Calu3 (cell line): ENCODE measurements at regions not wholly inside any gene's neighbourhood (a gene's known extent, or its start where the extent isn't known, plus 50 kb on each side); places are given as distances from the start of the nearest gene placed in this dataset.
A peak's percentile ranks its signal among the peaks of the same experiment; 100 is the strongest.

ENCODE experiments used
- BruUV-seq: library from RNA; stranded (reverse); fragments of 400-500 nt; replicated peaks from 2 replicates; lab custom pipeline; 2021; lab: Mats Ljungman, UMichigan
- CTCF ChIA-PET: fragments of 300-600 bp; sonication (Branson Sonifier 250); formaldehyde crosslinking; loops from one replicate; lab custom pipeline; 2022; ENCODE audit warnings: antibody characterized with exemption; lab: Charles Lee
- DNase-seq: peaks from one replicate; pipeline ENCODE4 v3.0.0; 2022
- H3K27ac Mint-ChIP-seq: one replicate; pipeline ENCODE4 v1.8.0; 2022; ENCODE audit warnings: mixed read lengths; ENCODE audit not compliant: unreplicated experiment
- H3K27me3 Mint-ChIP-seq: one replicate; pipeline ENCODE4 v1.8.0; 2022; ENCODE audit warnings: mixed read lengths; ENCODE audit not compliant: unreplicated experiment
- H3K36me3 Mint-ChIP-seq: one replicate; pipeline ENCODE4 v1.8.0; 2022; ENCODE audit warnings: mild to moderate bottlenecking, moderate library complexity, mixed read lengths; ENCODE audit not compliant: insufficient read depth, unreplicated experiment
- H3K4me1 Mint-ChIP-seq: one replicate; pipeline ENCODE4 v1.8.0; 2022; ENCODE audit warnings: mild to moderate bottlenecking, low read depth, mixed read lengths; ENCODE audit not compliant: unreplicated experiment
- H3K4me3 Mint-ChIP-seq: one replicate; pipeline ENCODE4 v1.8.0; 2022; ENCODE audit warnings: mild to moderate bottlenecking, low read depth, moderate library complexity, mixed read lengths; ENCODE audit not compliant: unreplicated experiment
- H3K9me3 Mint-ChIP-seq: one replicate; pipeline ENCODE4 v1.8.0; 2022; ENCODE audit warnings: low read depth, mixed read lengths; ENCODE audit not compliant: unreplicated experiment
- CTCF ChIP-seq: fragments of 200-600 bp; IDR thresholded peaks from one replicate; pipeline ENCODE4 v1.8.0; 2022; ENCODE audit warnings: antibody characterized with exemption; ENCODE audit not compliant: unreplicated experiment
- intact Hi-C: fragments of 100-400 bp; cut with micrococcal nuclease; formaldehyde crosslinking; loops from one replicate; pipeline ENCODE4 v1.10.0; 2022; ENCODE audit not compliant: unreplicated experiment

DNA sequence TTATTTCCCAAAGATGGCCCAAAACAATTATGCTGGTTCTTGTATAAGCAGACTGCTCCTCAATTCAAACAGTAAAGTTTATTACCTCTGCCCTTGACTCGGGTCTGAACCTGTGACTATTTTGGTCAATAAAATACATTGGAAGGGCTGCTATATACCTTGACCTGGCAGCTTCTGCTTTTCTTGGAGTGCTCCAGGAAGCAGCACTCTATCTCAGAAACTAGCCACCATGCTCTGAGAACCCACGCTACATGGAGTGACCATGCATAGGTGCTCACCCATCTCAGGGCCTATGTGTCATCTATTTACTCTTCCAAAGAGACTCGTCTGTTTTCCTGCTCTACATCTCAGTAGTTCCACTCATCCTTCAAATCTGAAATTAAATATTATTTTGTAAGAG is 299.9 kb downstream of the AHR start:
- CTCF ChIA-PET = interaction anchor here (0.6 kb wide), 1 partner anchor 59 kb away, joined by 3 read pairs; no protein-coding TSS in a partner anchor
- intact Hi-C loops = no loop called here
- no TSS peak for BruUV-seq
- no peak for DNase-seq
- no peaks in the 10 kb centered on the region for H3K27me3 Mint-ChIP-seq
- H3K9me3 Mint-ChIP-seq = no peaks in the 10 kb centered on the region
- no peak for TF ChIP-seq CTCF
- H3K4me3 Mint-ChIP-seq = no peak overlapping the region
- H3K4me1 Mint-ChIP-seq = peaks cover 64% of the 10 kb centered on the region
- H3K27ac Mint-ChIP-seq = peak overlapping the region; percentile 96
- H3K36me3 Mint-ChIP-seq = peaks cover 12% of the 10 kb centered on the region

GRCh38 chr7:17598846-17599245 is 300.4 kb downstream of the AHR start:
- H3K27ac Mint-ChIP-seq = peak overlapping the region; percentile 96
- H3K4me1 Mint-ChIP-seq = peaks cover 69% of the 10 kb centered on the region
- BruUV-seq = no TSS peak
- peaks cover 4% of the 10 kb centered on the region for H3K9me3 Mint-ChIP-seq
- no peak for TF ChIP-seq CTCF
- no peak overlapping the region for H3K4me3 Mint-ChIP-seq
- CTCF ChIA-PET = interaction anchor here (1.6 kb wide), 1 partner anchor 40 kb away, joined by 4 read pairs; no protein-coding TSS in a partner anchor
- H3K36me3 Mint-ChIP-seq = peaks cover 12% of the 10 kb centered on the region
- no peaks in the 10 kb centered on the region for H3K27me3 Mint-ChIP-seq
- DNase-seq = no peak
- intact Hi-C loops = no loop called here

GRCh38 chr7:17599733-17600339 is 301.4 kb downstream of the AHR start:
- H3K36me3 Mint-ChIP-seq = peaks cover 12% of the 10 kb centered on the region
- TSS peak; percentile 99 for BruUV-seq
- H3K4me3 Mint-ChIP-seq = peak overlapping the region; percentile 22
- peaks cover 74% of the 10 kb centered on the region for H3K4me1 Mint-ChIP-seq
- CTCF ChIA-PET = interaction anchor here (0.7 to 1.6 kb wide), 7 partner anchors 8 to 230 kb away, joined by 3 to 5 read pairs (median 4); no protein-coding TSS in a partner anchor
- no peaks in the 10 kb centered on the region for H3K27me3 Mint-ChIP-seq
- H3K9me3 Mint-ChIP-seq = peaks cover 7% of the 10 kb centered on the region
- peak overlapping the region; percentile 96 for H3K27ac Mint-ChIP-seq
- no peak for TF ChIP-seq CTCF
- peak; percentile 13 for DNase-seq
- intact Hi-C loops = loop anchor here (1.0 kb wide), 2 partner anchors 60 to 67 kb away; no protein-coding TSS in a partner anchor

- Mint-ChIP-seq H3K9me3 (peaks cover 8% of the 10 kb centered on the region), H3K27ac (peak overlapping the region; percentile 96), H3K4me1 (peaks cover 70% of the 10 kb centered on the region), H3K27me3 (no peaks in the 10 kb centered on the region), H3K36me3 (peaks cover 12% of the 10 kb centered on the region), H3K4me3 (peak overlapping the region; percentile 22)
- intact Hi-C loops = loop anchor here (1.0 kb wide), 2 partner anchors 60 to 67 kb away; no protein-coding TSS in a partner anchor
- BruUV-seq = no TSS peak
- CTCF ChIA-PET = interaction anchor here (0.8 to 1.6 kb wide), 5 partner anchors 8 to 231 kb away, joined by 3 to 5 read pairs (median 4); no protein-coding TSS in a partner anchor
- peak; percentile 68 for DNase-seq
- TF ChIP-seq CTCF = no peak
These were observed 301.9 kb downstream of the AHR start for GRCh38 chr7:17600340-17600752.
